NOMO-1 treated with DMSO at 0.1 percent for 48 hours (cell line): ENCODE measurements at regions not wholly inside any gene's neighbourhood (a gene's known extent, or its start where the extent isn't known, plus 50 kb on each side); places are given as distances from the start of the nearest gene placed in this dataset.
"Not testable (repeated sequence)": the region's sequence is repeated elsewhere in the genome, so short reads cannot be mapped to it uniquely, and the experiment has no call there.

Source experiments
- DNase-seq: peaks from one replicate; lab custom pipeline; 2025; ENCODE audit not compliant: unreplicated experiment; lab: John Stamatoyannopoulos, UW

DNA sequence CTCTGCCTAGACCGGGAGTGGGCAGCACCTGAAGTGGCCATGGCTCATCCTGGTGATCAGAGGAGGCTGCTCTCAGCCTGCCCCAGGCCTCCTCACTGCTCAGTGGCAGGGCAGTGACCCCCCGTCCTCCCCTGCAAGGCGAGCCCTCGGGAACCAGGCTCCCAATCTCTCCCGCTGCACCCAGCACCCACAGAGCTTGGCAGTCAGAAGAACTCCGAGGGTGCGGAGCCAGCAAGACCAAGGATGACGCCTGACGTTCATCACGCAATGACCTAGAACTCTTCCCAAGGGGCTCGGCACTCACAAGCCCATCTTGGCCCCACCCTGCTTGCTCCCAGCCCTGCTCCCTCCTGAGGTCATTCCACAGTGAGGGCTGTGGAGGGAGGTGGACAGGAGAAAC, 189.8 kb upstream of the SALL3 start:
- DNase-seq: no peak

DNA sequence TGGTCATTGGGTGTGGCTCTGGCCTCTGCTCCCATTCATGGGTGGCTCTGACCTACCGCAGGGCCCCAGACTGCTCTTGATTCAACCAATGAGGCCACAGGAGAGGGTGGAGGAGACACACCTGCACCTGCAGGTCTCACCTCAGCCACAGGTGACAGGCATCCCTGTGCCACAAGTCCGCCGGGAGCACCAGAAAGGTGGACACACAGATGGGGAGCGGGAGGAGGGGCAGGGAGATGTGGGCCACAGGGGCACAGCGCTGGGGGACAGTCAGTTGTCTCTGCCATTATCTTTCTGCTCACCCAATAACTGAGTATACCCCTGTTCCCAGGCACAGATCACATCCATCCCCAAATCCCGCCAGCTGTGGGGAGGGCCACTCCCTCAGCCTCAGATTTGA, 189.1 kb upstream of the SALL3 start:
- DNase-seq: no peak

DNA sequence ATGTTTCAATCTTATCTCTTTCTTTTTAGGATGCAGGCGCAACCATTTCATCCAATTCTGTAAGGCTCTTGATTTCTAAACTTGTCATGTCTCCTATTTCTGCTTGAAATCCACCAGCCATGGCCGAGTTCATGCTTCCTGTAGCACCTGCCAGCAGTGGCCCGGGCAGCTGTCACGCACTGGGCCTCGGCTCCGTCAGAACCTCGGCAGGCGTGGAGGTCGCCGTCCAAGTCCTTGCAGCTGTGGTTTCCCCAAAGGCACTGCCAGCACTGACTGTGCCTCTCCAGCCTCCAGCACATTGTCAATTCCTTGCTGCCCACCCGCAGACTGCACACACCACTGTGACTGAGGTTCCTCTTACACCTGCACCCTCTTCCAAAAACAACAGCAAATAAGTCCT, 188.7 kb upstream of the SALL3 start:
- DNase-seq: no peak

DNA sequence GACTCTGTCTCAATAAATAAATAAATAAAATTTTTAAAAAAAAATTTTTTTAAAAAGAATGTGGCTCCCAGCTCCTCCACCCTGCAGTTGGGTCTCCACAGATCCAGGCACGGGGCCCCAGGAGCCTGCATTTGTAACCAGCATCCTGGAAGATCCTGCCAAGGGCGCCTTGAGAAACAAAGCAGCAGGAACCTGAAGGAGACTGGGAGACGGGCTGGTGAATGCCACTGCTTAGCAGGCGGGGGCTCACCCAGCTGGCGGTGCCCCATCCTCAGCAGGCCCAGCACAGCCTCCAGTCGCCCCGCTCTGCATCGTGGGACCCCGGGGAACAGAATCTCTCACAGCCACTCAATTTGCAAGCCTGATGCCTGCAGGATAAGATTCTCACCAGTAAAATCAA, 187.5 kb upstream of the SALL3 start:
- no peak for DNase-seq

DNA sequence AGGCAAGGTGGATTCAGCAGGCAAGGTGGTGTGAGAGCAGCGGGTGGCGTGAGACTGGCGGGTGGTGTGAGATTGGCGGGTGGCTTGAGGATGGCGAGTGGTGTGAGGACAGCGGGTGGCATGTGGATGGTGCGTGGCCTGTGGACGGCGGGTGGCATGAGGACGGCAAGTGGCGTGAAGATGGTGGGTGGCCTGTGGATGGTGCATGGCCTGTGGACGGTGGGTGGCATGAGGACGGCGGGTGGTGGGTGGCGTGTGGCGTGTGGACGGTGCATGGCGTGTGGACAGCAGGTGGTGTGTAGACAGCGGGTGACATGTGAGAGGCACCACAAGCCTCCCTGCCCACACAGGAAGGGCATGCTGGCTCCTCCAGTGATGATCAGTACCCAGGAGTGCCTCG, 186.9 kb upstream of the SALL3 start:
- DNase-seq: no peak

DNA sequence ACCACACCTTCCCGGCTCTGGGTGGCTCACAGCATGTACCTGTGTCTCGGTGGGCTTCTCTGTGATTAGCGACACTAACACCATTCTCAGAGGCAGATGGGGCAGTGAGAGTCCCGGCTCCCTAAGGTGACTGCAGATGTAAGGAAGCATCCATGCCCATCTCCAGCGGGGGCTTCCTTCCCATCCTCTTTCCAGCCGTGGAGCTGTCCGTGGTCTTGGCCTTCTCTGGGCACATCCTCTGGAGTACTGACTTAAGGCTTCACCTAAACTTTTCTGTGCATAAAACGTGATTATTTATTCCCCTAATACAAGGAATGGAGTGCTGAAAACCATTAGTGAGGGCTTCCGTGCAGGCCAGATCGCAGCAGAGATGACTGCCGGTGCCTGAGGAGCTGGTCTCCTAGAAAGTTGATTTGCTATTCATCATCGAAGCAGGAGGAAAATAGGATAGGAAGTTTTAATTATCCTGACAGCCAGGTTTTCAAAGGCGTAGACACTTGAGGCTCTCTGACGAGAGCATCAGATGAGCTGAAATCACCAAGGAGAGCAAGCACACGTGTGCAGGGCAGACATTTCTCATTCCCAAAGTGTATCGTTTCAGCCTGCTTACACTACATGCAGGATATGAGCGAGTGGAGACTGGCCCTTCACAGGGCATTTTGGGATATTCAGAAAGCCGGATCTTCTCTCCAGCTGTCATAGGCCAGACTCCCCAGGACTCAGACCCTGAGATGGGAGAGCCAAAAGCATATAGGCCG, 186.1 kb upstream of the SALL3 start:
- DNase-seq: no peak

DNA sequence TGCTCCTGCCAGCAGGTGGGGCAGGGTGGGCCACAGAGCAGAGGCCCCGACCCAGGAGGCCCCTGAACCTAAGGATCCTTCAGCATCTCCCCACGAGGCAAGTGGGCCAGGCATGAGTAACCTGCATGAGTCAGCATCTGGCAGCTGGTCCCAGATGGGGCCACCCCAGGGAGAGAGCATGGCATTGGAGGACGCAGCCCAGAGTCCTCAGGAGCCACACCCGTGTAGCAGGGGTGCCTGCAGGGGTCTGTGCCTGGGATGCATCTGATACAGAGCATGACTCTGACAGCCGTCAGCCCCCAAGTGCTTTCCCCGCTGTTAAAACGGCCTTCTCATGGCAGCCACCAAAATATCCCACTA, 185.6 kb upstream of the SALL3 start:
- no peak for DNase-seq

DNA sequence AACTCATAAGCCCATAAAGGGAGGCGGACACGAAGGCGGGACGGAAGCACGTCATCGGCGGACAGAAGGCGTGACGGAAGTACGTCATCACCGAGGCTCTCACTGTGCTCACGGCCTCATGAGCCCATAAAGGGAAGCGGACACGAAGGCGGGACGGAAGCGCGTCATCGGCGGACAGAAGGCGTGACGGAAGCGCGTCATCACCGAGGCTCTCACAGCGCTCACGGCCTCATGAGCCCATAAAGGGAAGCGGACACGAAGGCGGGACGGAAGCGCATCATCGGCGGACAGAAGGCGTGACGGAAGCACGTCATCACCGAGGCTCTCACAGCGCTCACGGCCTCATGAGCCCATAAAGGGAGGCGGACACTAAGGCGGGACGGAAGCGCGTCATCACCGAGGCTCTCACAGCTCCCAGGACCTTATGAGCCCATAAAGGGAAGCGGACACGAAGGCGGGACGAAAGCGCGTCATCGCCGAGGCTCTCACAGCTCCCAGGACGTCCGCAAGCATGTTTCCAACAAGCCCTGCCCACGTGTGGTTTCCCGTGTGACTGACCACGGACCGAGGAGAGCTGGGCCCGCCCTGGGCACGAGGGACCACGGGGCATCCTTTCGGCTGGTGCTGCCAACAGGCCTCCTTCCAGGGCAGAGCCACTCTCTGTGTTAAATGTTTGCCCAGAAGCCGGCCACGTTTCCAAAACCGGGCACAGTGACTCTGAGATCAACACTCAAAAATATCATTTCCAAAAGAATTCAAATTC, 182.7 kb upstream of the SALL3 start:
- DNase-seq: no peak

DNA sequence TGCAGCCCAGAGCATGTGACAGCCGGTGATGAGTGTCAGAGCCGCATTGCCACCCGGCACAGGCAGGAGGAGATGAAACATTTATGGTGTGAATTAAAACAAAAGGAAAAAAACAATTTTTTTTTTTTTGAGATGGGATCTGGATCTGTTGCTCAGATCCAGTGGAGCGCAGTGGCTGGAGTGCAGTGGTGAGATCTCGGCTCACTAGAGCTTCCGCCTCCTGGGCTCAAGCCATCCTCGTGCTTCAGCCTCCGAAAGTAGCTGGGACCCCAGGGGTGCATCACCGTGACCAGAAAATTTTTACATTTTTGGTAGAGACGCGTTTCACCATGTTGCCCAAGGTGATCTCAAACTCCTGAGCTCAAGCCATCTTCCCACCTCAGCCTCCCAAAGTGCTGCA, 182.1 kb upstream of the SALL3 start:
- no peak for DNase-seq

DNA sequence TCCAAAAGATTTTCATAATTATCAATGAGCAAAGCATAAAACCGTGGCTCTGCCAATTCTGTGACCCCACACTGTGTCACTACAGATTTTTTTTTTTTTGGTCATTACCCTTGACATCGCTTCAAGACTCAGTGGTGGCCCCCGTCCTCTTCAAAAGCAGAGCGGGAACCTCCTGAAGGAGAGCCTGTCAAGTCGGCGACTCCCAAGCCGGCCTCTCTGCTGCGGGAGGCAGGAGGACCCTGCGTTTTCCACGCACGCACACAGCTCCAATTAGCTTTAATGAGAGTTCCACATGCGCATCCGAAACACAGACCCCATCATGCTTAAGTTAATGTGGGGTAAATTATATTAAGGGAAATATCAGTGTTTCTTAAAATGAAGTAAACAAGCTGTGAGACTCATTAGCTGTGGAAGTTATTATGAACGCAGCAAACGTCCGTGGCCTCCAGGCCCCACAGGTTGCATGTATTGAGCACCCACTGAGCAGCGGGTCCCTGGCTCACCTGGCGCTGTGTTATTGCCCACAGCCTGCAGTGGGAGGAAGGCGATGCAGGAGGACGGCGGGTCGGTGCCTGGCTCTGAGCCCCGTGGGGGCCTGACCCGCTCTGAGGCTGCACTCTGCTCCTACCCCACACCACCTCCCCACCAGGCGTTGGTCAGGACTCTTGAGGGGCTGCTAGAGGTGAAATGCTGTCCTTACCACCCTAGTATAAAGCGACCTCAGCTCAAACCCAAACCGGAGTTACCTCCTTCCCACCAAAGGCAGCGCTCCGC, 181.0 kb upstream of the SALL3 start:
- DNase-seq: no peak

DNA sequence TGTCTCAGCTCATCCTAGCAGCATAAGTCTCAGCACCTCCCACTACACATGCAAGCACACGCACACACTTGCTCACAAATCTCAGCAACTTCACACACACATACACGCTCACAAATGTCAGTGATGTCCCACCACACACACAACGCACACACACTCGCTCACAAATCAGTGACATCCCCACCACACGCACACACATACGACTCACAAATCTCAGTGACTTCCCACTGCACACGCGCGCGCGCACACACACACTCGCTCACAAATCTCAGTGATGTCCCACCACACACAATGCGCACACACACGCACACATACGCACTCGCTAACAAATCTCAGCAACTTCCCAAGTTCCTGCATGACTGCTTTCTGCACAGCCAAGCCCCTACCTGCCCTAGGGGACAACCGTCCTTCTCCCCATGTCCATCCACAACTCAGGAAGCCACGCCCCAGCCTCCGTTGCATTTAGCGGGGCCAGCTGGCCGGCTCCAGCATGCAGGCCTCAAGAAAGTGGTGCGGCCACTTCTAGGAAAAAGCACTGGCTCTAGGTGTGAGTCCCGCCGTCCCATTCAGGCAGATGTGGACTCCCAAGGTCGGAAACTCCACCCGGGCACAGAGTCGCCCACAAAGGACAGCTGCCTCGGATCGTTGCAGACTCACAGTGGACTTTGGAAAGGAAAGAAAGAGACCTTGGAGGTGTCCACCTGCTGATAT, 180.1 kb upstream of the SALL3 start:
- DNase-seq: no peak

DNA sequence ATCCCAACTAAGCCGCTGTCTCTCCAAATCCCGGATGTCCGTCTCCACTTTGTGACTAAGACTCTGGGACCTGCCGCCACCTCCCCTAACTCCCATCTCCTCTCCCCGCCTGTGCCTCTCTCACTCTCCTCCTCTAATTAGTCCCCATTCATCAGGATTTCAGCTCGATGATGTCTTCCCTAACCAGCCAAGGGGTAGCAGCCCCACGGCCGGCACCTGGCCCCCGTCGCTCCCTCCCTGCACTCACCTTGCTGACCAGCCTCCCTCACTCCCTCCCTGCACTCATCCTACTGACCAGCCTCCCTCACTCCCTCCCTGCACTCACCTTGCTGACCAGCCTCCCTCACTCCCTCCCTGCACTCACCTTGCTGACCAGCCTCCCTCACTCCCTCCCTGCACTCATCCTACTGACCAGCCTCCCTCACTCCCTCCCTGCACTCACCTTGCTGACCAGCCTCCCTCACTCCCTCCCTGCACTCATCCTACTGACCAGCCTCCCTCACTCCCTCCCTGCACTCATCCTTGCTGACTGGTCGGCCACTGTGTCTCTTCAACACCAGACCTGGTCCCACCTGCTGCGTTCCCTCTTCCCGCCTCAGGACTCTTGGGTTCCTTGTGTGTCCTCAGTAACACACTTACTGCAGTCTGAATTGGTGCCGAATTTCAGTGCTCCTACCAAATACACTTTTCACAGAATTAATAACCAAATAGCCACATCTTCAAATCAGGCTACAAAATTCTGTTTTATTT, 179.3 kb upstream of the SALL3 start:
- not testable (repeated sequence) for DNase-seq

DNA sequence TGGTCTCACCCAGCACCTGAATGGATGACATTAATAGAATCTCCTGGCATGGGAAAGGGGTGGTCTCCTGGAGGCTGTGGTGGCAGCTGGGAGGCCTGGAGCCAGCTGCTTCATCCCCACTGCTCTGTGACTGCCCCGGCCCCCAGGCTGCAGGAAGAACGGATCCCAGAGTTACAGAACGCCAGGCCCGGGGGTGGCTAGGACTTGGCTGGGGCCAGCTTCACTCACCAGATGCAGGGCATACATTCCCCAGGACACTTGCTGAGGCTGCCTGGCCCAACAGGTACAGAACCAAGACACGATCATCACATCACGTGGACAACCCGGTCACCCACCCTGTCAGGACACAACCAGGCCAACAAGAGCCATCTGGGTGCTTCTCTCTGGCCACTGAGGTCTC, 178.6 kb upstream of the SALL3 start:
- DNase-seq: no peak

DNA sequence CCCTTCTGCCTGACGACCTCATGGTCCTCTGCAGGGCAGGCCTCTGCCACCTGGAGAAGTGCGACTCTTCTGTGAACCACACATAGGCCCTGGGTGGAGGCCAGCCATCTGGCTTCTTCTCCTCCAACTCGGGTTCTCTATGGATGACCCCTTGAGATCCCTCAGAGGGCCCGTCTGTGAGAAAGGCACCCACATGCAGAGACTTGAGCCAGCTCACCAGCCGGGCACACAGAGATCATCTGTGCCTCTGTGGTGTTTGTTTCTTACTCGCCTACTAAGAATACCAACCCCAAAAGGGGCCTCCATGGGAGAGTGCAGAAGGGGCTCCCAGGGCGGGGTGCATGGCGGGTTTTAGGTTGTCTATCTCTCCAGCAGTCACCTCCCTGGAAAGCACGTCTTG, 176.5 kb upstream of the SALL3 start:
- no peak for DNase-seq

DNA sequence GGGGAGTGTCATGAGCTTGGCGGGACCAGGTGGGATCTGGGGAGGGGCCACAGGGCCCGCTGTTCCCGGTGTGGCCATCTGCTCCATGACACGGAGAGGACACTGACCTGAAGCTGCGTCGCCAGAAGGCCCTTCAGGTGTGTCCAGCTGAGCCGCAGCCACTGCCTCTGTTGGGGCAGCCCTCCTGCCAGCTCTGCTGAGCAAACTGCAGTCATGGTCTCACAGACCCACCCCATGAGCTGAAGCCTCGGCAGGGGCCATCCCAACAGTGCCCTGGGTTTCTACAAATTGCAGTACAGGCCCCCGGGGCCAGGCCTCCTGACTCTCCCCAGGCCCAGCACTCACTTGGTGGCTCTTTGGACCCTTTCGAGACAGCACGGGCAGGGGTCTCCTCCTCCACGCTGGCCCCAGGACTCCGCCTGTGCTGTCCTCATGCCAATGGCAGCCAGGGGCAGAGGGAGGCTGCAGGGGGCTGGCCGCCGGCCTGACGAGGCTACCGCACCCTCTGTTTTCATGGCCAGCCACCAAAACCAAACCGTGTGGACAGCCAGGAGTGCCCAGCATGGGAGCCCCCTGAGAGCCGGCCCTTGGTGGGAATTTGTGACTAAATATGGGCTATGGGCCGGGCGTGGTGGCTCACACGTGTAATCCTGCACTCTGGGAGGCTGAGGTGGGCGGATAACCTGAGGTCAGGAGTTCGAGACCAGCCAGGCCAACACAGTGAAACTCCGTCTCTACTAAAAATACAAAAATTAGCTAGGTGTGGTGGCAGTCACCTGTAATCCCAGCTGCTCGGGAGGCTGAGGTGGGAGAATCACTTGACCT, 175.2 kb upstream of the SALL3 start:
- no peak for DNase-seq

DNA sequence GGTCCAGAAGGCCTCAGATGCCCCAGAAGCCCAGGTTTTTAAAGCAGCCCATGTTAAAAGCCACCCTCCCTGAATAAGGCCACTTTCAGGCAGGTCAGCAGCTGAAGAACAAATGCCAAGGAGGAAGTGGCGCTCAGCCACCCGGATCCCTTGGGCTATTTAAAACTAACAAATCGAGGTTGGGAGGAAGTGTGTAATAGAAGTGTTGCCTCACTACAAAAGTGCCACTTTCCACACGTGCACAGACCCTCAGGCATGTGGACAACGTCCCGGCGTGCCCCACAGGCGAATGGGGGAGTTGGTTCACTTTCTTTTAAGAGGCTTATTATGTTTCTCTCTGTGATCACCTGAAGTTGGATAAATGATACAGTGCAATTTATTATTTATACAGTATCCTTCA, 173.8 kb upstream of the SALL3 start:
- DNase-seq: peak; percentile 83

DNA sequence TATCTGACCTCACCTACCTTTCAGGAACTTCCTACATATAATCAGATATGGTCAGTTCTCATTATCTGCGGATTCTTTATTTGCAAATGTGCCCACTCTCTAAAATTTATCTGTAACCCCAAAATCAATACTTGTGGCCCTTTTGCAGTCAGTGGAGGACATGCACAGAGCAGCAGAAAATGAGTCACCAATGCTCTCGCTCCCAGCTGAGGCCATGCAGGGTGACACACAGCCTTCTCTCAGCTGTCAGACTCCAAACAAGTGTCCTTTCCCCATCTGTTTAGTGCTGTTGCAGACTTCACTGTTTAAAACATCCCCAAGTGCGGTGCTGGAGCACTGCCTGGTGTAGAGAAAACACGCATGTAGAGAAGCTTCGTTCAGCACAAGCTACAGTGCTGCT, 171.9 kb upstream of the SALL3 start:
- no peak for DNase-seq

DNA sequence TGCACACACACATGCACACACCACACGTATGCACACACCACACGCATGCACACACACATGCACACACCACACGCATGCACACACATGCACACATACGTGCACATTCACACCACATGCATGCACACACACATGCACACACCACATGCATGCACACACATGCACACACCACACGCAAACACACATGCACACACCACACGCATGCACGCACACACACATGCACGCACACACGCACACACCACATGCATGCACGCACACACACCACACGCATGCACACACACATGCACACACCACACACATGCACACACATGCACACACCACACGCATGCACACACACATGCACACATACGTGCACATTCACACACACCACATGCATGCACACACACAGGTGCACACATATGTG, 169.8 kb upstream of the SALL3 start:
- no peak for DNase-seq

DNA sequence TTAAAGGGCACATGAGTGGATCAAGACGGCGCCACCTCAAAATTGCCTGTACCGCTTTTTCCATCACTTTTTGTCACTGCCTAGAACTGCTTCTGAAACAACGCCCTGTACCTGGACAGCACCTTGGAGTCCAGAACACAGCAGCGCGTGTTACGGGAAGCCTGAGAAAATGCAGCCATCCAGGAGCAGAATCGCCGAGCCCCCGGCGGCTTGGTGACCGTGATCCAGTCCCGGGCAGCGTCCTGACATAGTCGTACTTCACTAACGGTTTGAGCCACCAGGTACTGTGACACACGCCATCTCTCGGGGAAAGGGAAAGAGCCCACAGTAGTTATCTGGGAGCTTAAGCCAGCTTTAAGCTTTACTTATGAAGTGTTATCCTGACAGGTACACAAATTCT, 168.9 kb upstream of the SALL3 start:
- DNase-seq: no peak

DNA sequence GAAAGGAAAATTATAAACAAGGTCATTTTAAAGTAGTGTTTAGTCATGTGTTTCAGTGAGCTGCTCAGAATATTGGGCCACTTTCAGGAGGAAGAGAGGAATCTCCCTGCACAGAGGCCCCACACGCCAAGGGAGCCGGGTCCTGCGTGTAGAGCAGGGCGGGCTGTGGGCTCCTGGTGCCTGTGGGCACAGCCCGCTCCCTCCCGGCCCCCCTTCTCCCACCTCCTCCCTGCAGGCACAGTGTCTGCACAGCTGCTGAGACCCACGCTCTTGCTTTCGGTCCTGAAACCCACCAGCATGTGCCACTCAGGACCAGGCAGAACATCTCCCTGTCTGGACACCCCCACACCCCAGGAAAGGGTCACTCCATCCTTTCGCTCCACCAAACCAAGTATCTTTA, 167.6 kb upstream of the SALL3 start:
- no peak for DNase-seq
